K562 (cell line): ENCODE measurements at regions not wholly inside any gene's neighbourhood (a gene's known extent, or its start where the extent isn't known, plus 50 kb on each side); places are given as distances from the start of the nearest gene placed in this dataset.

Experiments
- ATF4 ChIP-seq: fragments of 450-650 bp; formaldehyde crosslinking; IDR thresholded peaks from 2 replicates; pipeline ENCODE4 v1.4.0; 2022; ENCODE audit warnings: mild to moderate bottlenecking, moderate library complexity
- CBX3 ChIP-seq, 2 experiments: IDR thresholded peaks; 1 replicate in 1 of 2; 2 replicates in 1 of 2; pipeline ENCODE4 v1.6.1; 2012; ENCODE audit warnings: inconsistent platforms in 2 of 2, low read length in 2 of 2, borderline replicate concordance in 1 of 2, control low read depth in 1 of 2
- CEBPG ChIP-seq, 3 experiments: fragments of 200-800 bp in 1 of 3; sonication (Bioruptor generic) in 1 of 3; sonication (generic) in 1 of 3; formaldehyde crosslinking in 1 of 3; IDR thresholded peaks in 2 of 3; conservative IDR thresholded peaks in 1 of 3; 2 replicates each; pipeline versions ENCODE4 v1.6.1 to v1.8.0; 2016 to 2022; ENCODE audit warnings: missing compliant biosample characterization in 2 of 3, missing genetic modification characterization in 2 of 3, mild to moderate bottlenecking in 1 of 3, missing genetic modification reagents in 1 of 3
- CHAMP1 ChIP-seq: fragments of 450-650 bp; IDR thresholded peaks from 2 replicates; pipeline ENCODE4 v1.6.1; 2016; ENCODE audit warnings: mild to moderate bottlenecking
- EZH2 ChIP-seq: IDR thresholded peaks from 2 replicates; pipeline ENCODE4 v1.6.1; 2012; ENCODE audit warnings: low read depth, mild to moderate bottlenecking, inconsistent platforms, low read length, borderline replicate concordance
- HMGN3 ChIP-seq: IDR thresholded peaks from 2 replicates; pipeline ENCODE4 v1.6.1; 2011; ENCODE audit warnings: borderline replicate concordance, low read depth, mild to moderate bottlenecking, mixed read lengths, low read length; ENCODE audit not compliant: insufficient read length; ENCODE audit errors: extremely low read depth
- IRF2 ChIP-seq: sonication (generic); formaldehyde crosslinking; IDR thresholded peaks from 2 replicates; pipeline ENCODE4 v1.8.1; 2022; ENCODE audit warnings: mild to moderate bottlenecking, missing genetic modification reagents
- NCOA2 ChIP-seq, 2 experiments: fragments of 450-650 bp; IDR thresholded peaks; 2 replicates each; pipeline ENCODE4 v1.6.1; 2018; ENCODE audit warnings: mild to moderate bottlenecking in 2 of 2, moderate library complexity in 1 of 2; ENCODE audit not compliant: partially characterized antibody in 2 of 2
- NFATC3 ChIP-seq: fragments of 450-650 bp; IDR thresholded peaks from 2 replicates; pipeline ENCODE4 v1.6.1; 2017; ENCODE audit warnings: mild to moderate bottlenecking
- NFIC ChIP-seq: fragments of 450-650 bp; IDR thresholded peaks from 2 replicates; pipeline ENCODE4 v1.6.1; 2017; ENCODE audit warnings: mild to moderate bottlenecking, inconsistent platforms
- NFRKB ChIP-seq: fragments of 450-650 bp; IDR thresholded peaks from 2 replicates; pipeline ENCODE4 v1.6.1; 2016; ENCODE audit warnings: low read depth
- NR2C2 ChIP-seq, 2 experiments: fragments of 200-800 bp in 1 of 2; sonication (Bioruptor generic) in 1 of 2; sonication (generic) in 1 of 2; formaldehyde crosslinking in 1 of 2; IDR thresholded peaks; 2 replicates each; pipeline versions ENCODE4 v1.6.1 to v1.8.0; 2016 to 2022; ENCODE audit warnings: mild to moderate bottlenecking in 1 of 2, missing compliant biosample characterization in 1 of 2, missing genetic modification characterization in 1 of 2, missing genetic modification reagents in 1 of 2
- NUFIP1 ChIP-seq: fragments of 450-650 bp; IDR thresholded peaks from 2 replicates; pipeline ENCODE4 v1.6.1; 2018; ENCODE audit not compliant: partially characterized antibody
- PURB ChIP-seq: sonication (generic); formaldehyde crosslinking; IDR thresholded peaks from 2 replicates; pipeline ENCODE4 v1.9.0; 2021; ENCODE audit warnings: low read depth, mild to moderate bottlenecking, missing genetic modification reagents
- SNIP1 ChIP-seq: fragments of 450-650 bp; IDR thresholded peaks from 2 replicates; pipeline ENCODE4 v1.7.1; 2017; ENCODE audit warnings: low read depth, mild to moderate bottlenecking
- SRF ChIP-seq, 2 experiments: fragments of 250-450, 450-650 bp in 1 of 2; sonication (Bioruptor Pico) in 1 of 2; sonication (generic) in 1 of 2; formaldehyde crosslinking; IDR thresholded peaks; 2 replicates each; pipeline versions ENCODE4 v1.5.0 to v1.5.1; 2020 to 2022; ENCODE audit warnings: mild to moderate bottlenecking in 1 of 2, missing genetic modification reagents in 1 of 2
- TEAD1 ChIP-seq, 2 experiments: fragments of 450-650 bp in 1 of 2; sonication (generic) in 1 of 2; formaldehyde crosslinking; IDR thresholded peaks; 2 replicates each; pipeline versions ENCODE4 v1.4.0 to v1.8.0; 2020 to 2022; ENCODE audit warnings: mild to moderate bottlenecking in 2 of 2, missing genetic modification reagents in 1 of 2
- TEAD4 ChIP-seq, 2 experiments: sonication (generic) in 1 of 2; formaldehyde crosslinking in 1 of 2; IDR thresholded peaks; 2 replicates each; pipeline versions ENCODE4 v1.6.1 to v1.8.0; 2012 to 2022; ENCODE audit warnings: borderline replicate concordance in 1 of 2, inconsistent platforms in 1 of 2, low read length in 1 of 2, mild to moderate bottlenecking in 1 of 2, missing genetic modification reagents in 1 of 2
- TRIM28 ChIP-seq: fragments of 450-650 bp; IDR thresholded peaks from 2 replicates; pipeline ENCODE4 v1.6.1; 2017
- ZBTB7A ChIP-seq: IDR thresholded peaks from 2 replicates; pipeline ENCODE4 v1.6.1; 2011; ENCODE audit warnings: low read depth, mild to moderate bottlenecking, low read length, moderate library complexity, borderline replicate concordance; ENCODE audit not compliant: control insufficient read depth
- ZFPM2 ChIP-seq: fragments of 250-450 bp; sonication (Bioruptor Pico); IDR thresholded peaks from 2 replicates; pipeline ENCODE4 v1.5.1; 2022; ENCODE audit warnings: mild to moderate bottlenecking
- TF ChIP-seq, protein P1 (sequence below): fragments of 200-800 bp; sonication (Bioruptor generic); IDR thresholded peaks from 2 replicates; pipeline ENCODE4 v1.6.1; 2017; ENCODE audit warnings: missing genetic modification characterization, missing compliant biosample characterization

DNA sequence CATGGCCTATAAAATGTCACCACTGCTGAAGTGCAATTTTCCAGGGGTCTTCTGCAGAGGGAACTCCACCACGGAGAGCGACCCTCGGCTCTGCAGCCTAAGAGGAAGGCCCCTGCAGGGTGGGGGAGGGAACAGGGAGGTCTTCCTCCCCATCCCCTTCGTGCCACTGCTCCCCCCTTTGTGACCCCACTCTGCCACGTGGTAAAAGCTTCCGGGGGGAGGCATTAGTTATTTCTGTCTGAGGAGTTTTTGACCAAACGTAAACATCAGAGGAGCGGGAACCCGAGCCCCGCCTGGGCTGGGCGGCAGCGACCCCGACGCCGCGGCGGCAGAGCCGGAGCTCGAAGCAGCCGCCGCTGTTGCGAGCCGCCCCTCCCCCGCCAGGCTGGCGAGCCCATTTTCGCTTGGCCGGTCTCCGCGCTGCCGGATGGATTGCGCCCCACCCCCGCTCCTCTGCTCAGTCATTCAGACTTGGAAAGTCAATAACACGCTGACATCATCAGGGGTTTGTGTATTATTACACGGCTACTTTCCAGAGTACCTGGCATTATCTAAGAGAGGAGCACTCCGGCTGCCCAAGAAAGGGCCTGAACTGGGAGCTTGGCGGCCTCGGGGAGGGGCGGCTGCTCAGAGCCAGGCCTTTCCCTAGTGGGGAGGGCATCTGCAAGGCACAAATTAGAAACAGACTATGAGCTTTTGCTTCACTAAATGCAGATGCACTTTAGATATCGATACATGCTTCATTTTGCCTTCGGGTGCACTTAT, 162.5 kb upstream of the TBL1XR1 start (continued):
- no peak for TF ChIP-seq NUFIP1
- peak in 1 of 2 experiments; percentile 61; a peak in 1 of 4 replicates for TF ChIP-seq SRF (CRISPR knock-in tag; IDR thresholded peaks at IDR 0.05)
- TF ChIP-seq TRIM28 = no peak
- peak; percentile 100 for TF ChIP-seq HMGN3
- no peak for TF ChIP-seq SNIP1
- peak; percentile 81 for TF ChIP-seq NR2C2 (CRISPR knock-in tag; IDR thresholded peaks at IDR 0.05)
- TF ChIP-seq NR2C2 (tag; IDR thresholded peaks at IDR 0.05) = peak; percentile 78
- no peak for TF ChIP-seq PURB (CRISPR knock-in tag)
- no peak for TF ChIP-seq EZH2
- no peak for TF ChIP-seq ATF4 (CRISPR knock-in tag)
- TF ChIP-seq NFIC = peak; percentile 80
- TF ChIP-seq ZFPM2 (CRISPR knock-in tag) = no peak
- TF ChIP-seq, protein P1, sequence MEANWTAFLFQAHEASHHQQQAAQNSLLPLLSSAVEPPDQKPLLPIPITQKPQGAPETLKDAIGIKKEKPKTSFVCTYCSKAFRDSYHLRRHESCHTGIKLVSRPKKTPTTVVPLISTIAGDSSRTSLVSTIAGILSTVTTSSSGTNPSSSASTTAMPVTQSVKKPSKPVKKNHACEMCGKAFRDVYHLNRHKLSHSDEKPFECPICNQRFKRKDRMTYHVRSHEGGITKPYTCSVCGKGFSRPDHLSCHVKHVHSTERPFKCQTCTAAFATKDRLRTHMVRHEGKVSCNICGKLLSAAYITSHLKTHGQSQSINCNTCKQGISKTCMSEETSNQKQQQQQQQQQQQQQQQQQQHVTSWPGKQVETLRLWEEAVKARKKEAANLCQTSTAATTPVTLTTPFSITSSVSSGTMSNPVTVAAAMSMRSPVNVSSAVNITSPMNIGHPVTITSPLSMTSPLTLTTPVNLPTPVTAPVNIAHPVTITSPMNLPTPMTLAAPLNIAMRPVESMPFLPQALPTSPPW = peak; percentile 96
- TF ChIP-seq CHAMP1 = no peak
- TF ChIP-seq TEAD4 (IDR thresholded peaks at IDR 0.05; ENCODE audit: low read length) = peak; percentile 72; the same call in 1 of the 2 replicates
- no peak for TF ChIP-seq TEAD4 (CRISPR knock-in tag; IDR thresholded peaks at IDR 0.05; ENCODE audit: borderline replicate concordance)
- peak; percentile 96 for TF ChIP-seq ZBTB7A
- TF ChIP-seq CBX3 (IDR thresholded peaks at IDR 0.05; ENCODE audit: borderline replicate concordance in 1 of 2, low read length in 2 of 2) = peak in 1 of 2 experiments; percentile 57; a peak in 1 of 3 replicates
- TF ChIP-seq IRF2 (CRISPR knock-in tag) = no peak
- TF ChIP-seq CEBPG (CRISPR knock-in tag; IDR thresholded peaks at IDR 0.05) = peak; percentile 64; the same call in 1 of the 2 replicates
- peak in 1 of 2 experiments; percentile 47; a peak in 1 of 4 replicates for TF ChIP-seq CEBPG (tag; conservative IDR thresholded peaks at IDR 0.05 in 1 of 2, IDR thresholded peaks at IDR 0.05 in 1 of 2)
- TF ChIP-seq NFRKB = peak; percentile 76
- peak in 1 of 2 experiments; percentile 43 for TF ChIP-seq NCOA2 (IDR thresholded peaks at IDR 0.05; ENCODE audit: partially characterized antibody in 2 of 2)
- TF ChIP-seq TEAD1 (CRISPR knock-in tag; IDR thresholded peaks at IDR 0.05) = peak; percentile 34 to 89; a peak in 2 of 4 replicates
- no peak for TF ChIP-seq NFATC3
